ENCODE measurements at regions not wholly inside any gene's neighbourhood (a gene's known extent, or its start where the extent isn't known, plus 50 kb on each side); places are given as distances from the start of the nearest gene placed in this dataset.
"Not testable (repeated sequence)": the region's sequence is repeated elsewhere in the genome, so short reads cannot be mapped to it uniquely, and the experiment has no call there.

DNA sequence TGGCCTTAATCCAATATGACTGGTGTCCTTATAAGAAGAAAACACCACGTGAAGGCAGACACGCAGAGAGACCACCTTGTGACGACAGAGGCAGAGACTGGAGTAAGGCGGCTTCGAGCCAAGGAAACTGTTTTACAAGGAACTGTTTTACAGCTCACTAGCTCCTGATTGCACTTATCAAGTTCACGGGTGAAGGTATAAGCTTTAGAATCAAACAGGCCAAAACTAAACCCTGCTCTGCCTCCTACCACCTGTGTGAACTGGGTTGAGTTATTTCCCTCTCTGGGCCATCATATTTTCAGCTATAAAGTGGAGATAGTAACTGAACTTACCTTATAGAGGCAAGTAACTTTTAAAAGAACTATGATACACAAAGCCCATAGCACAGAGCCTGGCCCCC is 166.9 kb upstream of the NFIA start:
- no peak for DNase-seq (ENCODE audit: low read depth)

DNA sequence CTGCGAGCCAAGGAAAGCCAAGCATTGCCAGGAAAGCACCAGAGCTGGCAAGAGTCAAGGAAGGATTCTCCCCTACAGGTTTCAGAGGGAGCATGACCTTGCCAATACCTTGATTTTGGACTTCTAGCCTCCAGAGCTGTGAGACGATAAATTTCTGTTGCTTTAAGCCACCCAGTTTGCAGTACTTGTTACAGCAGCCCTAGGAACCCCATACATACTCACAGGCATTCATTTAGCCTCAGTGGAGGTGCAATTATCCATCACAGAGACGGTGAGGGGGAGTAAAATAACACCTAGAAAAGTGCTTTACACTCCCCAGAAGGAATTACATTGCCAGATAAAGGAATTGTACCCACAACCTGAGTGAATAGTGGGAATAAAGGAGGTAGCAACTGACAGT is 167.4 kb upstream of the NFIA start:
- no peak for DNase-seq (ENCODE audit: low read depth)

DNA sequence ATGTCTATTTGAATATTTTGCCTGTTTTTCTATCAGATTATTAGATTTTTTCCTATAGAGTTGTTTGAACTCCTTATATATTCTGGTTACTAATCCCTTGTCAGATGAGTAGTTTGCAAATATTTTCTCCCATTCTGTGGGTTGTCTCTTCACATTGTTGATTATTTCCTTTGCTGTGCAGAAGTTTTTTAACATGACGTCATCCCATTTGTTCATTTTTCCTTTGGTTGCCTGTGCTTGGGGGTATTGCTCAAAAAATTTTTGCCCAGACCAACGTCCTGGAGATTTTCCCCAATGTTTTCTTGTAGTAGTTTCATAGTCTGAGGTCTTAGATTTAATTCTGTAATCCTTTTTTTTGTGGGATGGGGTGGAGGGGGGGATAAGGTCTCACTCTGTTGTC is 168.7 kb upstream of the NFIA start:
- DNase-seq (ENCODE audit: low read depth), result not testable (repeated sequence)

DNA sequence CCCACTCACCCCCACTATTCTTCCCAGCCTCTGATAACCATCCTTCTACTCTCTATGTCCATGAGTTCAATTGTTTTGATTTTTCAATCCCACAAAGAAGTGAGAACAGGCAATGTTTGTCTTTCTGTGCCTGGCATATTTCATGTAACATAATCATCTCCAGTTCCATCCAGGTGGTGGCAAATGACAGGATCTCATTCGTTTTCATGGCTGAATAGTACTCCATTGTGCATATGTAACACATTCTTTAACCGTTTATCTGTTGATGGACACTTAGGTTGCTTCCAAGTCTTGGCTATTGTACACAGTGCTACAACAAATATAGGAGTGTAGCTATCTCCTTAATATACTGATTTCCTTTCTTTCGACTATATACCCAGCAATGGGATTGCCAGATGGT is 169.3 kb upstream of the NFIA start:
- no peak for DNase-seq (ENCODE audit: low read depth)

GRCh38 chr1:60911966-60912697 is 170.2 kb upstream of the NFIA start:
- no peak for DNase-seq (ENCODE audit: low read depth)

DNA sequence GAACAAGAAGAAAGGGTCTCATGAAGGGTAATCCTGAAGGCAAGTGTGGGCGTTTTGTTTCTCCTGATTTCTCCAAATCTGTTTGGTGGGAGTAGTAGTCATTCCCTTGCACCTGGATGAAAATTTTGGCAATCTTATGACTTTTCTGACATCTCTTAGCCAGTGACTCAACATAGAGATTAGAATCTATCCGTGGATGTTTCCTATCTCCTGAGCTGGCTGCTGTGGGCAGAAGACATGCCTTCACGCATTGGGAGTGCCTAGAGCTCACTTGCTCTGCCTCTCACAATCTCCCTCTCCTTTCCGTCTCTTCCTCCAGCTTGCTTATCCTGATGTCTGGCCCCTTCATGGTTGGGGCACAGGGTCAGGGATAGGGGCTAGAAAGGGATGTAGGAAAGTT is 174.2 kb upstream of the NFIA start:
- DNase-seq (ENCODE audit: low read depth), result no peak

- no peak for DNase-seq (ENCODE audit: low read depth)
These were observed 175.8 kb upstream of the NFIA start for GRCh38 chr1:60906526-60906925.

DNA sequence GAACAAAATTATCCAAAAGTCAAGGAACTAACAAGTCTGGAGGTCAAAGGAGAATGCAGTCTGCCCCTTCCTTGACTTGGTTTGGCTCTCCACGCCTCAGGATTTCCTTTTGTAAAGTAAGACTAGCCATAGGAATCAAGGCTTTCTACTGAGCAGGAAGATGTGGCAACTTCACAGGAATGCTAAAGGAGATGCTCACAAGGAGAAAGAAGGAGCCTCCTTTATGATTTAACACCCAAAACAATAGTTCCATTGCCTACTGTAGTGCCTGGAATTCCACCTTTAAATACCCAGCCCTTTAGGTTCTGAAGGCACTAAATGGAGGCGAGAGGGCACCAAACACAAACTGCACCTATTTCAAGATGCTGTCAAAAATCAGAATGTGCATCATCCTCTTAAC is 176.3 kb upstream of the NFIA start:
- DNase-seq (ENCODE audit: low read depth), result no peak

GRCh38 chr1:60904099-60904851 is 178.1 kb upstream of the NFIA start:
- DNase-seq (ENCODE audit: low read depth), result no peak

DNA sequence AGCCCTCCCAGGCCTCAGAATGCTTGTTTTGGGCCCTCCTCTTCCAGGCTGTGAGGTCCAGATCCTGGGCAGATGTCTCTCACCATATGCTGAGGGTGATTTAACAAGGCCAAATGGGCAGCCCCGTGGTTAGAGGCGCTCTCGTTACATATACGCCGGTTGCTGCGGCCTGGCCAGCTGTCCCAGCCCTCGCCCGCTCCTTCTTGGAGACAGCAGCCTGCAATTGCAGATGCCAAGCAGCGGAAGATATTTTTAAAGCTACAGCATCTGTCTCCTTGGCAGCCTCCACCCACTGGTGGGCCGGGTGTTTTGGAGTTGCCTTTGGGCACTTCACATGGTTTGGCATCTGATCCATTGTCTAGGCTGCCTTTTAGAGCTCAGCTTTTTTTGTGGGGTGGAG is 178.8 kb upstream of the NFIA start:
- no peak for DNase-seq (ENCODE audit: low read depth)

GRCh38 chr1:60899464-60899863 is 182.9 kb upstream of the NFIA start:
- DNase-seq (ENCODE audit: low read depth), result no peak

DNA sequence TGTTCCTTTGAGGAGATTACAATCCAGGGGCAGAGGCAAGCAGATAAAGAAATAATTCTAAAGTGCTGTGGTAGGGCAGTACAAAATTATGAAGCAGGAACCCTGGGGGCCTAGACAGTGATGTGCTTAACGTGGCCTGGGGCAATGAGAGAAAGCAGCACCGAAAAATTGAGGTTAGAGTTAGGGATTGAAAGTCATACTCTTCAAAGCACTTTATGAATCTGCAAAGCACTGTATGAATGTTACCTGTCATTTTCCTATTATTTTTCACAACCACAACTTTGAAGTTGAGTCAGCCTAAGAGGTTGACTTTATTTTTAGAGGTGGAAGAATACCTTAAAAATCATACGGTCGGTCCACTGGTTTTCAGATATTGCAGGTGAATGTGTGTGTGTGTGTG is 183.4 kb upstream of the NFIA start:
- DNase-seq (ENCODE audit: low read depth), result no peak

DNA sequence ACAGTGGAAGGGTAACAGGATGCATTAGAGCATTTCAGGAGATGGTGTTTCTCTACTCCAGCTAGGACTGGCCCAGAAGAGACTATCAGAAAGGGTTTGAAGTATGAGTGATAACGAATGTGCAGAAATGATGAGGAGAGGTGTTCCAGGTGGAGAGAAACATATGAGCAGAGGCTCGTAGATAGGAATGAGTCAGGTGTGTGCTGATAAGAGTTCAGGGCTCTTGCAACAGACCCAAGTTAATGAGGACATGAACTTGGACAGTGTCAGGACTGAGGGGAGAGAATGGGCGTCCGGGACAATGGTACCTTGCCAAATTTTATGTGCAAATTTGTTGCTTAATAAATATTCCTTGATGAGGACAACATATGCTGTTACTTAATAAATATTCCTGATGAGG is 183.9 kb upstream of the NFIA start:
- DNase-seq (ENCODE audit: low read depth), result no peak

DNA sequence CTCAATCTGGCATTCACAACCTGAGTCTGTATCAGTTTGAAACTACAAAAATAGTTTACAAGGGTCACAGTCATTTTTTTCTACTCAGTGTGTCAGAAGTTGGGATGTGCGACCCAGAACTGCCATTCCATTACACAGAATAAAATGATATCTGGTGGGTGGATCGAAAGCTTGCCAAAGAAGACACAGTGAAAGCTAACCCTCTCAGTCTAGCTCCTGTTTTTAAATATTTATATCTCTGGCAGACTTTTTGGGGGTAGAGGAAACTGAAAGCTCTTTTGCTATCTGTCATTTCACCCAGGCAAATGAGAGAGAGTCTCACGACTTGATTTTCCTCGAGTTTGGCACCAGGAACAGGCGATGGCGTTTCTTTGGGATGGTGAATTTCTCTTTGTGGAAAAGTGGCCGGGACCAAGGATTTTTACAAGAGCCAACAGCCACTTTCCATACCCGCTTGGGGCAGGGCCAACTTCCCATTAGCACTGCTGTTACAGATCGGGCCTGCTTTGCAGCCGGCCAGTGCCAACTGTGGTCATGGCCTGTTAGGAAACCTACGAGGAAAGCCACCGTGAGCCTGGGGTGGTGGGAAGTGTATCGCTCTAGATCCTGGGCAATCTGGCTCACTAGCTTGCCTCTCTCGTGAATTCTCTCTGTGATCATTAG is 185.5 kb upstream of the NFIA start:
- no peak for DNase-seq (ENCODE audit: low read depth)

GRCh38 chr1:60895701-60896100 is 186.7 kb upstream of the NFIA start:
- DNase-seq (ENCODE audit: low read depth), result no peak

- no peak for DNase-seq (ENCODE audit: low read depth)
These were observed 187.1 kb upstream of the NFIA start for GRCh38 chr1:60895252-60895651.

DNA sequence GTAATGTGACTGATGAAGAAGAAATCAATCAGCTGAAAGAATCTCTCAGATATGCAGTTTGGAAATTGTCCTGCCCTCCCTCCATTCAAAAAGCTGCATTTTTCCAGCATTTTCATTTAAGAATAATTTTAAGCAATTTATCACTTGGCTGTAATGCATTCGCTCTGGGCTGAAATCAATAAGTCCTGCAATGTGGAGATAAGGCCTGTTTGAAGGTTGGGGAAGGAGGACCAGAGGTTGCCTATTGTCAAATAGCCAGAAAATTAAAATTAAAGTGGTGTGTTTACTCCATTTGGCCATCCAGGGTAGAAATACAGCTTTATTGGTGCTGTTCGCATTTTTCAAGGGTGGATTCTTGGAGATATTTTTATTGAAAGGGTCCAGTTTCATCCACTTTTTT is 187.6 kb upstream of the NFIA start:
- DNase-seq (ENCODE audit: low read depth), result no peak

DNA sequence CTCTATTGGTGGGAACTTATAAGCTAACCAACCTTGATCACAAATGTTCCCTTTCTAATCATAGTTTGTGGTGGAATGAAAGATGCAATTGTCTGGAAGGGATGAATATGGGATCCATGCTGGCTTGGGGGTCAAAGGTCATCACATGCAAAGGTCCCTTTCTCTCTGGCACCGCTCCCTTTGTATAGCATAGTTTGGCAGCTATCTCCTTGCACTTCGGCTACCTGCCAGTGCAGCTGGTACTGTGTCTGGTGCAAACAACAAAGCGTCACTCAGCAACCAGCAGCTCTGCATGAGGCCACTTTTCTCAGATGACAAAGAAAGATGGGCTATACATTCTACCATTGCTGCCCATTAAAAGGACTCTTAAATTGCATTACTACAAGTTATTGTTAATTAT is 188.2 kb upstream of the NFIA start:
- no peak for DNase-seq (ENCODE audit: low read depth)

GRCh38 chr1:60893136-60893930 is 189.0 kb upstream of the NFIA start:
- DNase-seq (ENCODE audit: low read depth), result no peak

DNA sequence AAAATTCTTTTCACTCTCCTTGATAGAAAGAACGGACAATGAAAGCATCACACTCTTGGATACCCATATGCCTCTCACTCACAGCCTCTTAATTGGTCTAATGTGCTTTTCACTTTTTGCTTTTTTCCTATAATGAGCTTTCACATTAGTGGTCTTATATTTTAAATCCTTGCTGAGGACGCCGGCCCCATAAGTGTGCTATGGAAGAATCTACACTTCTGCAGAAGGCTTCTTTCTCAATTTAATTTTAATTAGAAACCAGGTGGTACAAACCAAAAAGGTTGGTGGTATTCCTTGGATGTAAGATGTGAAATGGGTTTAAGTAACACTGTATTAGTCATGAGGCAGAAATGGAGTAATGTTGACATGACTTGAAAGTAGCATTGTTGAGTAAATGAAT is 190.6 kb upstream of the NFIA start:
- no peak for DNase-seq (ENCODE audit: low read depth)

GRCh38 chr1:60891281-60891680 is 191.1 kb upstream of the NFIA start:
- DNase-seq (ENCODE audit: low read depth), result no peak

GRCh38 chr1:60890664-60891063 is 191.7 kb upstream of the NFIA start:
- no peak for DNase-seq (ENCODE audit: low read depth)

DNA sequence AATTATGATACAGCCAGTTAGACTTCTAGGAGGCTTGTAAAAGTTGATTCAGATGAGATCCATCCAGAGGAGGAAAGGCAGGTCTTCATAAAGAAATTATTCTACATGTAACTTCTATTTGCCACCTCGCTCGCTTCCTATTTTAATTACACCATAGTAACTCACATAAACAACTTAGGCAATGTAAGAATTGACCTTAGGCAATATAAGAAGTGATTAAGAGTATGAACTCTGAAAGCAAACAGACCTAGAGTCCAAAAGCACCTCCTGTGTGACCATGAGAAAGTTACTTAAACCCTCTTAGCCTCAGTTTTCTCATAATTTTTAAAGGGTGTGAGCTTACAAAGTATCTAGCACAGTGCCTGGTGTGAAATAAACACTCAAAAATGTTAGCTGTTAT is 192.7 kb upstream of the NFIA start:
- no peak for DNase-seq (ENCODE audit: low read depth)

All from stimulated activated CD8-positive, alpha-beta memory T cell treated with anti-CD3 and anti-CD28 coated beads, Interleukin-4, amount 100 ng/mL, for 24 hours (primary cell).